Neuronal stem cell (in vitro differentiated cells): ENCODE measurements at regions not wholly inside any gene's neighbourhood (a gene's known extent, or its start where the extent isn't known, plus 50 kb on each side); places are given as distances from the start of the nearest gene placed in this dataset.

ENCODE experiments used
- DNase-seq: peaks from one replicate; pipeline ENCODE4 v3.0.0-alpha.2; 2013; ENCODE audit warnings: low spot score
- H2AFZ ChIP-seq: one replicate; pipeline ENCODE4 v1.6.1; 2013; ENCODE audit warnings: mild to moderate bottlenecking, low read length, inconsistent platforms
- H2AK5ac ChIP-seq: 2 replicates; pipeline ENCODE4 v1.6.1; 2013; ENCODE audit warnings: low read depth, mild to moderate bottlenecking, inconsistent platforms, low read length, moderate library complexity, mixed read lengths
- H2BK120ac ChIP-seq: 2 replicates; pipeline ENCODE4 v1.6.1; 2013; ENCODE audit warnings: low read depth, mild to moderate bottlenecking, inconsistent platforms, low read length, moderate library complexity, mixed read lengths
- H2BK12ac ChIP-seq: one replicate; pipeline ENCODE4 v1.6.1; 2013; ENCODE audit warnings: low read length, inconsistent platforms
- H2BK15ac ChIP-seq: 2 replicates; pipeline ENCODE4 v1.6.1; 2013; ENCODE audit warnings: mild to moderate bottlenecking, low read length, inconsistent platforms, mixed read lengths
- H2BK5ac ChIP-seq: one replicate; pipeline ENCODE4 v1.6.1; 2013; ENCODE audit warnings: inconsistent platforms, mild to moderate bottlenecking, low read length, moderate library complexity
- H3K14ac ChIP-seq: one replicate; pipeline ENCODE4 v1.6.1; 2013; ENCODE audit warnings: low read length, inconsistent platforms
- H3K18ac ChIP-seq: 2 replicates; pipeline ENCODE4 v1.6.1; 2013; ENCODE audit warnings: low read length, inconsistent platforms
- H3K23ac ChIP-seq: 2 replicates; pipeline ENCODE4 v1.6.1; 2013; ENCODE audit warnings: low read depth, mild to moderate bottlenecking, mixed read lengths, low read length, inconsistent platforms; ENCODE audit not compliant: poor library complexity
- H3K27ac ChIP-seq: replicated peaks from 3 replicates; pipeline ENCODE4 v1.5.1; 2013; ENCODE audit warnings: low read length, inconsistent platforms
- H3K27me3 ChIP-seq, 3 experiments: 2 replicates each; pipeline ENCODE4 v1.6.1; 2013; ENCODE audit warnings: low read length in 3 of 3, mild to moderate bottlenecking in 2 of 3, inconsistent platforms in 1 of 3, low read depth in 1 of 3, mixed read lengths in 1 of 3, moderate library complexity in 1 of 3; ENCODE audit not compliant: control insufficient read depth in 3 of 3, insufficient read depth in 3 of 3
- H3K36me3 ChIP-seq, 2 donors: replicated peaks in 1 of 2; 2 replicates each; pipeline ENCODE4 v1.6.1; 2013; ENCODE audit warnings: low read length in 2 of 2; ENCODE audit not compliant: control insufficient read depth in 2 of 2, insufficient read depth in 2 of 2
- H3K4ac ChIP-seq: 2 replicates; pipeline ENCODE4 v1.6.1; 2013; ENCODE audit warnings: inconsistent platforms, mild to moderate bottlenecking, low read length, moderate library complexity
- H3K4me1 ChIP-seq, 2 donors: 1 replicate in 1 of 2; 2 replicates in 1 of 2; pipeline ENCODE4 v1.6.1; 2013; ENCODE audit warnings: low read length in 2 of 2, low read depth in 1 of 2; ENCODE audit not compliant: control insufficient read depth in 2 of 2, insufficient read depth in 1 of 2
- H3K4me2 ChIP-seq: one replicate; pipeline ENCODE4 v1.6.1; 2013; ENCODE audit warnings: mild to moderate bottlenecking, low read length, inconsistent platforms; ENCODE audit not compliant: insufficient read depth, poor library complexity, severe bottlenecking
- H3K4me3 ChIP-seq, 2 donors: 2 replicates each; pipeline ENCODE4 v1.5.1; 2013; ENCODE audit warnings: low read length in 2 of 2, mild to moderate bottlenecking in 2 of 2, inconsistent platforms in 1 of 2, moderate library complexity in 1 of 2
- H3K79me1 ChIP-seq: one replicate; pipeline ENCODE4 v1.6.1; 2013; ENCODE audit warnings: low read depth, mild to moderate bottlenecking, inconsistent platforms, low read length, moderate library complexity
- H3K9ac ChIP-seq: one replicate; pipeline ENCODE4 v1.6.1; 2013; ENCODE audit warnings: mild to moderate bottlenecking, low read depth, low read length, inconsistent platforms; ENCODE audit not compliant: poor library complexity
- H3K9me3 ChIP-seq, 2 donors: replicated peaks in 1 of 2; 2 replicates each; pipeline versions ENCODE3 to v1.6.1; 2013; ENCODE audit warnings: low read length in 2 of 2, mild to moderate bottlenecking in 2 of 2, inconsistent platforms in 1 of 2, low read depth in 1 of 2, mixed read lengths in 1 of 2, moderate library complexity in 1 of 2; ENCODE audit not compliant: control insufficient read depth in 2 of 2, insufficient read depth in 1 of 2
- H4K8ac ChIP-seq: one replicate; pipeline ENCODE4 v1.6.1; 2013; ENCODE audit warnings: low read depth, mild to moderate bottlenecking, inconsistent platforms, low read length, moderate library complexity
- H4K91ac ChIP-seq: one replicate; pipeline ENCODE4 v1.6.1; 2013; ENCODE audit warnings: low read length, low read depth, mild to moderate bottlenecking, inconsistent platforms; ENCODE audit not compliant: poor library complexity
- WGBS, 2 donors: extraction: QIAGEN DNeasy Blood & Tissue Kit; methylation state at CpG; one replicate each; pipeline ENCODE4 v1.1.7; 2013; ENCODE audit warnings: missing lambda C conversion rate in 2 of 2, mixed read lengths in 1 of 2; ENCODE audit not compliant: insufficient read length in 2 of 2, insufficient replicate concordance in 1 of 2; ENCODE audit errors: extremely low coverage in 2 of 2; 5-methylcytosine and 5-hydroxymethylcytosine counted together

DNA sequence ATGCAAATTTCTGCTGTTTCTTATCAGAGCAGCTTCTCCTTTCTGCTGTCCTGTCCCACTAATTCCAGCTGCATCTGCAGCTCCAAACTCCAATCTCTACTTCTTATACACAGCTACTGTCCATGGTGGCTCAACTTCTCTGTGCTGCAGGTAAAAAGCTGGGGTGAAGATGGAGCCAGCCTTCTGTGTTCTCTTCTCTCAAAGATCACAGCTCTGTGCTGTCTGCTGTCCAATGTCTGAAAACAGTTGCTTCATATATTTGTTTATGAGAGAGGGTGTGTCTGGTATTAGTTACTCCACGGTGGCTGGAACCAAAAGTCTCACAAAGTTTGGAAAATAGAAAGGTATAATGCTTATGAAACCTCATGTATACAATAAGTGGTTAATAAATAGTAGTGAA, 445.8 kb upstream of the TBX3 start:
- no peak overlapping the region for H2BK120ac ChIP-seq
- no peak overlapping the region for H2BK15ac ChIP-seq
- H3K23ac ChIP-seq: no peak overlapping the region
- H3K9ac ChIP-seq: no peak overlapping the region
- H4K91ac ChIP-seq: no peak overlapping the region
- H3K4ac ChIP-seq: no peak overlapping the region
- no peak for DNase-seq
- WGBS, 2 donors: no CpG with 5 or more reads among the region's 1 CpG
- no peak overlapping the region for H3K18ac ChIP-seq
- peaks cover 0 to 2% of the 10 kb centered on the region in 2 donors for H3K9me3 ChIP-seq
- H3K4me2 ChIP-seq: no peak overlapping the region
- H3K14ac ChIP-seq: no peak overlapping the region
- H2AK5ac ChIP-seq: no peak overlapping the region
- no peak overlapping the region for H2BK5ac ChIP-seq
- no peaks in the 10 kb centered on the region for H3K27me3 ChIP-seq
- H3K27ac ChIP-seq: no peak overlapping the region
- H3K36me3 ChIP-seq: no peaks in the 10 kb centered on the region
- H3K4me3 ChIP-seq: no peak overlapping the region
- H3K4me1 ChIP-seq: peaks cover 0 to 2% of the 10 kb centered on the region in 2 donors
- H4K8ac ChIP-seq: no peak overlapping the region
- no peaks in the 10 kb centered on the region for H3K79me1 ChIP-seq
- H2AFZ ChIP-seq: no peak overlapping the region
- H2BK12ac ChIP-seq: no peak overlapping the region

DNA sequence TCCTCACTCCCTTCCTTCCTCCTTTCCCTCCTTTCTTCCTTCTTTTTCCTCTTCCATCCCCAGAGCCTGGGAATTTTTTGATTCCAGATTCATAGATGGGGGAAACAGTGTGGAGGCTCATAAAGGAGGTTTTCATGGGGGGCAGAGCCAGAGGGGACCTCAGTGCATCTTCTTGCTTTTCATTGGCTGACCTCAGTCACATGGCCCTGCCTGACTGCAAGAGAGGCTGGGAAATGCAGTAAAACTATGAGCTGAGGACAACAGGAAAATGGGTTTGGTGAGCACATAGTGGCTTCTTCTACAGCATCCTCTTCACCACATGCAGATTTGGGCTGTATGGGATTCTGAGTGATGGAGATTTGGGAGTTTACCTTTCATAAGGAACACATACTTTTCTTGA, 437.1 kb upstream of the TBX3 start:
- Histone ChIP-seq H2BK12ac (no peak overlapping the region), H2BK5ac (no peak overlapping the region), H2AK5ac (no peak overlapping the region), H2AFZ (no peak overlapping the region), H3K4me3 (no peak overlapping the region), H3K23ac (no peak overlapping the region), H3K79me1 (no peaks in the 10 kb centered on the region), H3K4ac (no peak overlapping the region), H2BK15ac (no peak overlapping the region), H3K4me2 (no peak overlapping the region), H4K8ac (no peak overlapping the region), H2BK120ac (no peak overlapping the region), H3K27me3 (no peaks in the 10 kb centered on the region), H3K27ac (no peak overlapping the region), H3K4me1 (no peaks in the 10 kb centered on the region), H3K9me3 (no peaks in the 10 kb centered on the region), H3K18ac (no peak overlapping the region), H3K36me3 (no peaks in the 10 kb centered on the region), H3K9ac (no peak overlapping the region), H3K14ac (no peak overlapping the region), H4K91ac (no peak overlapping the region)
- DNase-seq: no peak

DNA sequence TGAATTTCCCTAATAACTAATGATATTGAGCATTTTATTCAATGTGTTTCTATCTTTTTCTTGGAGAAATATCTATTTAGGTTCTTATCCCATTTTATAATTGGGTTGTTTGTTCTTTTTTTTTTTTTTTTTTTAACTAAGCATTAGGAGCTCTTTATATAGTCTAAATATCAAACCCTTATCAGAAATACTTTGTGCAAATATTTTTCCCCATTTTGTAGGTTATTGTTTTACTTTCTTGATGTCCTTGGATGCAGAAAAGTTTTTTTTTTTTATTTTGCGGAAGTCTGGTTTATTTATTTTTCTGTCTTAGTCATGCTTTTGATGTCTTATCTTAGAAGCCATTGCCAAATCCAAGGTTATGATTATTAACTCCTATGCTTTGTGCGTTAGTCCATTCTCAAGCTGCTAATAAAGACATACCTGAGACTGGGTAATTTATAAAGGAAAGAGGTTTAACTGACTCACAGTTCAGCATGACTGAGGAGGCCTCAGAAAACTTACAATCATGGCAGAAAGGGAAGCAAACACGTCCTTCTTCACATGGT, 434.3 kb upstream of the TBX3 start:
- Histone ChIP-seq H4K91ac (no peak overlapping the region), H2BK15ac (no peak overlapping the region), H3K36me3 (no peaks in the 10 kb centered on the region), H2BK12ac (no peak overlapping the region), H3K79me1 (no peaks in the 10 kb centered on the region), H3K23ac (no peak overlapping the region), H2BK120ac (no peak overlapping the region), H3K4me1 (no peaks in the 10 kb centered on the region), H3K14ac (no peak overlapping the region), H3K4me2 (no peak overlapping the region), H3K27ac (no peak overlapping the region), H3K27me3 (no peaks in the 10 kb centered on the region), H2BK5ac (no peak overlapping the region), H3K9ac (no peak overlapping the region), H3K4me3 (no peak overlapping the region), H3K9me3 (no peaks in the 10 kb centered on the region), H4K8ac (no peak overlapping the region), H3K4ac (no peak overlapping the region), H2AFZ (no peak overlapping the region), H3K18ac (no peak overlapping the region), H2AK5ac (no peak overlapping the region)
- WGBS, 2 donors: no CpG with 5 or more reads among the region's 3 CpGs
- DNase-seq: no peak

DNA sequence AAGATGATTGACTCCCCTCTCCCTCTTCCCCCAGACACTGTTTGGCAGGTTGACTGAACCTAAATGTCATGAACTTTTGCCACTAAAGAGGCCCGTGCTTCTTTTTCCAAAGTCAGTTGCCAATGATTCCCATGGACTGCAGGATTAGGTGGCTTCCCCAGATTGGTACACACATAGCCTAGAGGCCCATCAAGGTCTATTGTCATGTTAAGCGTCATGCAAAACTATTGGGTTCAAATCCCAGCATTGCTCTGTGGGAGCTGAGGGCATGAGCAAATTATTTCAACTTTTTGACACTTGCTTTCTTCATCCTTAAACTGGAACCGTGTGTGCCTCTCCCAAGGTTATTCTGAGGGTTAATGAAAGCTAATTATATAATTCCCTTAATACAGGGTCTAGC, 430.2 kb upstream of the TBX3 start:
- no peak overlapping the region for H2AFZ ChIP-seq
- WGBS, 2 donors: no CpG with 5 or more reads among the region's 3 CpGs
- no peak overlapping the region for H3K4me2 ChIP-seq
- no peak overlapping the region for H3K27ac ChIP-seq
- no peaks in the 10 kb centered on the region for H3K4me1 ChIP-seq
- no peaks in the 10 kb centered on the region for H3K27me3 ChIP-seq
- H3K23ac ChIP-seq: no peak overlapping the region
- H3K14ac ChIP-seq: no peak overlapping the region
- no peak overlapping the region for H2BK5ac ChIP-seq
- H3K4ac ChIP-seq: no peak overlapping the region
- no peaks in the 10 kb centered on the region for H3K36me3 ChIP-seq
- no peak for DNase-seq
- H4K91ac ChIP-seq: no peak overlapping the region
- H3K18ac ChIP-seq: no peak overlapping the region
- H3K9me3 ChIP-seq: no peaks in the 10 kb centered on the region
- no peaks in the 10 kb centered on the region for H3K79me1 ChIP-seq
- no peak overlapping the region for H2AK5ac ChIP-seq
- H2BK15ac ChIP-seq: no peak overlapping the region
- H2BK12ac ChIP-seq: no peak overlapping the region
- H3K4me3 ChIP-seq: no peak overlapping the region
- H4K8ac ChIP-seq: no peak overlapping the region
- no peak overlapping the region for H3K9ac ChIP-seq
- H2BK120ac ChIP-seq: no peak overlapping the region
